GM12892 (cell line): ENCODE measurements at regions not wholly inside any gene's neighbourhood (a gene's known extent, or its start where the extent isn't known, plus 50 kb on each side); places are given as distances from the start of the nearest gene placed in this dataset.

Experiments used
- POLR2A ChIP-seq: IDR thresholded peaks from 2 replicates; pipeline ENCODE4 v1.6.1; 2011; ENCODE audit warnings: low read depth, low read length, control low read depth
- TAF1 ChIP-seq: IDR thresholded peaks from 2 replicates; pipeline ENCODE4 v1.6.1; 2011; ENCODE audit warnings: low read depth, mild to moderate bottlenecking, control low read depth, low read length, borderline replicate concordance

- TF ChIP-seq TAF1, result no peak
- no peak for TF ChIP-seq POLR2A
These were observed 150.2 kb upstream of the ZNF184 start for GRCh38 chr6:27623103-27623502.
